ENCODE measurements at regions not wholly inside any gene's neighbourhood (a gene's known extent, or its start where the extent isn't known, plus 50 kb on each side); places are given as distances from the start of the nearest gene placed in this dataset.

- peak; percentile 63 for DNase-seq (ENCODE audit: low spot score)
Observed at GRCh38 chrX:40278340-40279090, 180.8 kb upstream of the BCOR start.

- DNase-seq (ENCODE audit: low spot score), result no peak
Observed at GRCh38 chrX:40277672-40278071, 179.9 kb upstream of the BCOR start.

GRCh38 chrX:40273356-40274050 lies 175.7 kb upstream of the BCOR start:
- peak; percentile 74 for DNase-seq (ENCODE audit: low spot score)

GRCh38 chrX:40272776-40273175 lies 175.0 kb upstream of the BCOR start:
- DNase-seq (ENCODE audit: low spot score), result no peak

- no peak for DNase-seq (ENCODE audit: low spot score)
Observed at GRCh38 chrX:40272141-40272540, 174.4 kb upstream of the BCOR start.

- no peak for DNase-seq (ENCODE audit: low spot score)
Observed at GRCh38 chrX:40268188-40268520, 170.4 kb upstream of the BCOR start.

GRCh38 chrX:40267334-40268187 lies 169.8 kb upstream of the BCOR start:
- DNase-seq (ENCODE audit: low spot score), result peak; percentile 54

GRCh38 chrX:40266490-40267333 lies 169.0 kb upstream of the BCOR start:
- DNase-seq (ENCODE audit: low spot score), result peak; percentile 62

- no peak for DNase-seq (ENCODE audit: low spot score)
Observed at GRCh38 chrX:40265936-40266335, 168.2 kb upstream of the BCOR start.

- DNase-seq (ENCODE audit: low spot score), result peak; percentile 51
Observed at GRCh38 chrX:40263014-40263560, 165.3 kb upstream of the BCOR start.

- DNase-seq (ENCODE audit: low spot score), result peak; percentile 68
Observed at GRCh38 chrX:40262157-40263013, 164.6 kb upstream of the BCOR start.

- no peak for DNase-seq (ENCODE audit: low spot score)
Observed at GRCh38 chrX:40261833-40262156, 164.0 kb upstream of the BCOR start.

GRCh38 chrX:40260146-40260747 lies 162.5 kb upstream of the BCOR start:
- DNase-seq (ENCODE audit: low spot score), result no peak

GRCh38 chrX:40258909-40259308 lies 161.2 kb upstream of the BCOR start:
- no peak for DNase-seq (ENCODE audit: low spot score)

- DNase-seq (ENCODE audit: low spot score), result no peak
Observed at GRCh38 chrX:40253771-40254170, 156.0 kb upstream of the BCOR start.

- DNase-seq (ENCODE audit: low spot score), result no peak
Observed at GRCh38 chrX:40249582-40249981, 151.8 kb upstream of the BCOR start.

- DNase-seq (ENCODE audit: low spot score), result no peak
Observed at GRCh38 chrX:40248822-40249221, 151.1 kb upstream of the BCOR start.

- no peak for DNase-seq (ENCODE audit: low spot score)
Observed at GRCh38 chrX:40247848-40248622, 150.3 kb upstream of the BCOR start.

GRCh38 chrX:40247382-40247781 lies 149.6 kb upstream of the BCOR start:
- DNase-seq (ENCODE audit: low spot score), result no peak
